Hematopoietic multipotent progenitor cell treated with erythropoietin and hydrocortisone succinate and interleukin-3 and kit ligand, for 17 days (in vitro differentiated cells): ENCODE measurements at regions not wholly inside any gene's neighbourhood (a gene's known extent, or its start where the extent isn't known, plus 50 kb on each side); places are given as distances from the start of the nearest gene placed in this dataset.
"Not testable (repeated sequence)": the region's sequence is repeated elsewhere in the genome, so short reads cannot be mapped to it uniquely, and the experiment has no call there.

Experiments used
- DNase-seq: peaks from one replicate; pipeline ENCODE4 v3.0.0-alpha.2; 2015; ENCODE audit warnings: low spot score

DNA sequence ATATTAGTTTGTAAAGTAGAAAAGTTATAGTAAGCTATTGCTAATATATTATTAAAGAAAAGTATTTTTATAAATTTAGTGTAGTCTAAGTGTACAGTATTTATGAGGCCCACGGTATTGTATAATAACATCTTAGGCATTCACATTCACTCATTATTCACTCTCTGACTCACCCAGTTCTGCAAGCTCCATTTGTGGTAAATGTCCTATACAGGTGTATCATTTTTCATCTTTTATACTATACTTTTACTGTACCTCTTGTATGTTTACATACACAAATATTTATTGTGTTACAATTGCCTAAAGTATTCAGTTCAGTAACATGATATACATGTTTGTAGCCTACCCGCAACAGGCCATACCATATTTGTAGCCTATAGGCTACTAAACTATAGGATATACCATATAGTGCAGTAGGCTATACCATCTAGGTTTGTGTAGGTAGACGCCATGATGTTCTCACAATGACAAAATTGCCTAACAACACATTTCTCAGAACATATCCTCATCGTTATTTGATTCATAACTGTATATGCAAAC, 246.8 kb upstream of the ALCAM start:
- no peak for DNase-seq

DNA sequence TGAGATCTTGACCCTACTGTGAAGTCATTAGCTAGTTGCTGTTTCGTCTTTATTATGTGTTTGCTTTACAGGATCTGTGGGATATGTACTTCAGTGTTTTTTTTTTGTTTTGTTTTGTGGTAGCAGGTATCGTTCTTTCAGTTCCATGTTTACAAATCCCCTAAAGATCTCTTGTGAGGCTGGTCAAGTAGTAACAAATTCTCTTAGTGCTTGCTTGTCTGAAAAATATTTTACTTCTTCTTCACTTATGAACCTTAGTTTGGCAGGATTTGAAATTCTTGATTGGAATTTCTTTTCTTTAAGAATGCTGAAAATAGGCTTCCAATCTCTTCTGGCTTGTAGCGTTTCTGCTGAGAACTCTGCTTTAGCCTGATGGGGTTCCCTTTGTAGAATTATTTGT, 235.8 kb upstream of the ALCAM start:
- no peak for DNase-seq

DNA sequence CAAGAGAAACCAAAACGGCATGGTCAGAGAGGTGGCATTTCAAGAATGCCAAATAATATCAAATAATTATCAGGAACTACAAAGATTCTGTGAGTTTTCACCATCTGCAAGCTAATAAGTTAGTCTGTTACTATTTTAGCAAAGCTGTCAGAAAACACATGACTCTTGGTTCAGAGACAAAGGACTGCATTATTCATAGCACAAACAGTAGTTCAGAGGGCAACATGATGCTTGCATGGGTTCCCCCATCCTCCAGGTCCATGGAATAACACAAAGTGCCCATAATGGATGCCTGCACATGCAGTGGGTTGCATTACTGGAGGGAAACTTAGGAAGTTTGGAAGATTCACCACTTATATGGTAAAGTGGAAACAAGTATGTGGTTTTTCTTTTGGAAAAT, 228.8 kb upstream of the ALCAM start:
- no peak for DNase-seq

DNA sequence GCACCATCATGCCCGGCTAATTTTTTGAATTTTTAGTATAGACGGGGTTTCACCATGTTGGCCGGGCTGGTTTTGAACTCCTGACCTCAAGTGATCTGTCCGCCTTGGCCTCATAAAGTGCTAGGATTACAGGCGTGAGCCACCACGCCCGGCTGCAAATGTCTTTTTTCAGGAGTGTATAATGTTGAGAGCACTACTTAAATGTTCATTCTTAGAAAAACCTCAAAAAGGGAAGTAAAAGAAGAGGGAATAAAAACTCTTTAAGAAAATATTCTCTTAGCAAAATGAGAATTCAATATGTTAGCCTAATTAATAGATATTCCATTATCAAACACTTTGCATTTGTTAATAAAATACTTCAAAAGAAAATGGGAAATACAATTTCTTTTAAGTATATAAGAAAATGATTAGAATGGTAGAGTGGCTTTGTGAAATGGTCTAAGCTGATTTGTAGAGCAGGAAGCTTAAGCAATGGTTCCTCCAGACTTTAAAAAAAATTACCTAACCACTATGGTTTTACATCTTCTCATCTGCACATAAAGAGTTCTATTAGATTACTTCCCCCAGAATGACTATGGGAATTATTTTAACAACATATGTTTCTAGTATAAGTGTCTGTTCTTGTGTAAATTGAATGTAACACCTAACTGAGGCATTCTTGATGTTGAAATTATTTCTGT, 226.7 kb upstream of the ALCAM start:
- no peak for DNase-seq

DNA sequence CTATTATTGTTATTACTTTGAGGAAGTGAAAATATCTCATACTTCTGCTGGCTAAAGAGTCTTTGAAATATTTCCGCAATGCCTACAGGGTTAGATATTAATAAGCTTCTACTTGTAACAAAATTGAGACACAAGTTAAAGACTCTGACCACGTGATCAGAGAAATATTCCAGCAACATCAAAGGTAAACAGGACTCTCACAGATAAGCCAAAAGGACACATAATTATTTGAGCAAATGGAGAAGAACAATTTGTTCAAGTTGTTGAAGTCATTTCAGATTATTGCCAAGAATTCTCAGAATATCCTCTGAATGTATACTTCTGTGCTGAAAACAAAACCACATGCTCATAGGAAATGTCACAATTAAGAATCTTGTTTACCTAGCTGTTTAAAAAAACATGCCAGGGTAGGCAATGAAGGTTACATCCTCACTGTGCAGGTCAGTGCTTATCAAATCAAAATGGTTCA, 225.8 kb upstream of the ALCAM start:
- no peak for DNase-seq

DNA sequence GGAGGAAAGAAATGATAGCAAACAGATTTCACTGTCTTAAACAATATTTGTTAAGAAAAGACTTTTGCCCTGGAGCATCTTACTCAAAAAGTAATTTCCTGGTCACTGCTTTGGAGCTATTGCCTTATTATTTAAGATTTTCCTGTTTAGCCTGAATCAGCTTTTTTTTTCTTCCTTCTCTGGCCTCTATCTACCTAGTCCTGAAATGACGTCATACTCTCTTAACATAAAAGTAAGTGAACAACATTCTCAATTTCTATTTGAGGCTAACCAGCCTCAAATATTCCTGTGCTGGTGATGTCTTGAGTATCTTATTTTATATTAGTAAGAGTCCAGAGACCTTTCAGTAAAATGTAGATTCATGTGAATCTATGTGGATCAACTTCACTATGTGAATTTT, 221.9 kb upstream of the ALCAM start:
- no peak for DNase-seq

DNA sequence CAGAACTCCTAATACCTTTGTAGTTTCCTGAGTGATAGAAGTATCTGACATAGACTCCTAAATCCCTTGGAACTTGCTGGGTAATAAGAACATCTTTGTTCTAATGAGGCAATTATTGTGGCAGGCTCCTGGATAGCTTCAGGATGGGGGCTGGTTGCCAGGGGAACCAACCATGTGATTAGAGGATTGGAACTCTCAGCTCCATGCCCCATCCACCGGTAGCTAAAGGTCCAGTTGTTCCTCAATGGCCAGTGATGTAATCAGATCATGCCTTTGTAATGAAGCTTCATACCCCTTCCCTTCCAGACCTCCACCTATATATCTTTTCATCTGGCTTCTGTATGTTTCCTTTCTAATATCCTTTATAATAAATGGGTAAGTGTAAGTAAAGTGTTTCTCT, 221.2 kb upstream of the ALCAM start:
- no peak for DNase-seq

DNA sequence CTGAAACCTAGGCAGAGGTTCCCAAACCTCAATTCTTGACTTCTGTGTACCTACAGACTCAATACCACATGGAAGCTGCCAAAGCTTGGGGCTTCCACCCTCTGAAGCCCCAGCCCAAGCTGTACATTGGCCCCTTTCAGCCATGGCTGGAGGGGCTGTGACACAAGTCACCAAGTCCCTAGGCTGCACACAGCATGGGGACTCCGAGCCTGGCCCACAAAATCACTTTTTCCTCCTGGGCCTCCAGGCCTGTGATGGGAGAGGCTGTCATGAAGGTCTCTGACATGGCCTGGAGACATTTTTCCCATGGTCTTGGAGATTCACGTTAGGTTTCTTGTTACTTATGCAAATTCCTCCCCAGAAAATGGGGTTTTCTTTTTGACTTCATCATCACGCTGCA, 217.5 kb upstream of the ALCAM start:
- not testable (repeated sequence) for DNase-seq

DNA sequence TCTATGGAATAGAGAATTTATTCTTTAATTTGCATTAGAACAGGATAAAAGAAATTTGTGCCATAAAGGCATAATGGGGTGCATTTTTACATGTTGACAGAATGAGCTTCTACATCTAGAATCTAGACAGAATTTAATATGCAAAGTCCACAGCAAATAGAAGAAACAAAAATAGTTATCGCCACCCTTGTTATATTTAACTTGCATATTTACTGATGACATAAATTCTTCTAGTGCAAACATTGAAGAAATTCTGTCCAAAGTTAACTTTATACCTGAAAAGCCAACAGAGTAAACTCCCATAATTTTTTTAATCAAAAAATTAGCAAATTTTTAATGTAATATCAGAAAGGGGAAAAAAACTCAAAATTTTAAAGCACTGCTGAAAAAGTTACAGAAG, 213.7 kb upstream of the ALCAM start:
- no peak for DNase-seq

DNA sequence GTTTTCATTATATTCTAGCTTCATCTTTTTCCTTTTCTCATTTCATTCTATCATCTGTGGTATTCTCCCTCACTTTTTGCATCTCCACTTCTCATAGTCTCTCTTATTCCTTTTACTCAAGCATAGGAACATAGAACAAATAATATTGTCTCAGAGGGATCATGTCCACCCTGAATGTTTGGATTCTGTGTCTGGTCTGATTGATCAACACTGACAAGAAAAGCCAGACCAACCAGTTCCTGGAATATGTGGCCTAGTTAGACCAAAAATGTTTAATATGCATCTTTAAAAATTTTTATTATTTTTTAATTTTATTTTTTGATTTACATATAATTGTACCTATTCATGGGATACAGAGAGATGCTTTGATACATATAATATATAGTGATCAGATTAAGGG, 212.0 kb upstream of the ALCAM start:
- no peak for DNase-seq

DNA sequence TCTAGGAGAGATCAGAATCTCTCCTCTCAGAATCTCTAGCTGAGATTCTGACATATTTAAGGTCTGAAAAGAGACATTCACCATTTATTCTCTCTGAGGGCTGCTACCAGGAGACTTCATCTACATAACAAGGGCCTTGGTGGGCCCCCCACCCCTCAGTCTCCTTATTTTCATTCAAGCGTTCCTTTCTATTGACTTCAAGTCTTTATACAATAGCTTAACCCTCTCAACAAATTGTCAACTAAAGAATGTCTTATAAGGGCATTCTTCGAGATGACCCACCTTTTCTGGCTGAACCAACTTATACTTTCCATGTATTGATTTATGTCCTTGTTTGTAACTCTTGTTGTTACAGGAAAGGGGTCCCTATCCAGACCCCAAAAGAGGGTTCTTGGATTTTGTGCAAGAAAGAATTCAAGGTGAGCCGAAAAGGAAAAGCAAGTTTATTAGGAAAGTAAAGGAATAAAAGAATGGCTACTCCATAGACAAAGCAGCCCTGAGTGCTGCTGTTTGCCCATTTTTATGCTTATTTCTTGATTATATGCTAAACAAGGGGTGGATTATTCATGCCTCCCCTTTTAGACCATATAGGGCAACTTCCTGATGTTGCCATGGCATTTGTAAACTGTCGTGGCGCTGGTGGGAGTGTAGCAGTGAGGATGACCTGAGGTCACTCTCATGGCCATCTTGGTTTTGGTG, 209.5 kb upstream of the ALCAM start:
- no peak for DNase-seq

DNA sequence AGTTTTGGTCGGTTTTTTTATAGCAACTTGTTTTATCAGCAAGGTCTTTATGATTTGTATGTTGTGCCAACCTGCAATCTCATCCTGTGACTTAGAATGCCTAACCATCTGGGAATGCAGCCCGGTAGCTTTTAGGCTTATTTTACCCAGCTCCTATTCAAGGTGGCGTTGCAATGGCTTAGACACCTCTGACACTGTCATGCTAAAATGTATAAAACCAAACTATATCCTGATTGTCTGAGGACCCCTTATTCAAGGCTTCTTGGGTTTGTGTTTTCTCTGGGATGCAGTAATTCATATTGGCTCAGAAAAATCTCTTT, 209.0 kb upstream of the ALCAM start:
- DNase-seq, result no peak

DNA sequence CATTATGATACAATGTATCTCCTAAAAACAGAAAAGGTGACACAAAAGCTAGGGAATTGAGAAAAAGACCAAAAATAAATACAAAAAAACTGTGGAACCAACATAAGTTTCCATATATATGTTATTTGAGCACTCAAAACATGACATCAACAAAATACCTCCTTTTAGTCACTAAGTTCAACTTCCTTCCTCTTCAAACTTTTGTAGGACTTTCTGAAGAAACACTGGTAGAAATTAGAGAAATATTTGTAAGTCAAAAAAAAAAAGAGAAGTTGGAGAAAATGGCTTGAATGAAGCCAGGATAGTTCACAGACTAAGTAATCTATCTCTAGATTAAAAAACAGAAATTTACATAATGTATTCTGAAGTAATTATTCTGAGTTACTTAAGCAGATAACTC, 208.4 kb upstream of the ALCAM start:
- DNase-seq, result no peak

DNA sequence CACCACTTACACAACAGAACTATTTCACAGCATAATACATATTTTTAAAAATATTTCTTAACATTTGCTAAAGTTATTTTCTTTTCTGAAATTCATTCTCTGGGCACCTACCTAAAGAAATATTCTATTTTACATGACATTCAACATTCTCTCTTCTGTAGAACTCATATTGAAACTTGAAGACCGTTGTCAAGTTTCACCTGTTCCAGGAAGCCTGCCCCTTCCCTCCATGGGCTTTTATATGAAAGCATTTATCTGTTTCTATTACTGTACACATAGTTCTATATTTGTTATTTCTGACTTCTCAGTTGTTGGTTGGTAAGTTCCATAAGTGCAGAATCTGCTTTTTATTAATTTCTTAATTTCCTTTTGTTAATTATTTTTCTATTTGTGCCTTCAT, 204.3 kb upstream of the ALCAM start:
- DNase-seq, result no peak

DNA sequence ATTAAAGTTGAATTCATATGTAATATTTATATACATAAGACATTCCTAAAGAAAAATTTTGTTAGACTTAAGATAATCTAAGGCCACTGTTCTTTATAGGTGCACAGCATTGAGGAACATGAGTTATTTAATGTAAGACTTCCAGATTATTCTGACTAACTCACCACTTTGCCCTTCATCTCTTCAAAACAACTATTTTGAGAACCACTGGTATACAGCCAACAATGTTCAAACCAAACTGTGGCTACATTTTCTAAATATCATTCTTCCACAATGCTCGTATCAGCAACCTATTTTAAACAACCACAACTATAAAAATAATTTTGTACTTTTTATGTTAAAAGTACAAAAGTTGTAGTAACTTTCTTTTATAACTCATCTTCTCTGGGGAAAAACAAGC, 199.8 kb upstream of the ALCAM start:
- DNase-seq, result no peak

DNA sequence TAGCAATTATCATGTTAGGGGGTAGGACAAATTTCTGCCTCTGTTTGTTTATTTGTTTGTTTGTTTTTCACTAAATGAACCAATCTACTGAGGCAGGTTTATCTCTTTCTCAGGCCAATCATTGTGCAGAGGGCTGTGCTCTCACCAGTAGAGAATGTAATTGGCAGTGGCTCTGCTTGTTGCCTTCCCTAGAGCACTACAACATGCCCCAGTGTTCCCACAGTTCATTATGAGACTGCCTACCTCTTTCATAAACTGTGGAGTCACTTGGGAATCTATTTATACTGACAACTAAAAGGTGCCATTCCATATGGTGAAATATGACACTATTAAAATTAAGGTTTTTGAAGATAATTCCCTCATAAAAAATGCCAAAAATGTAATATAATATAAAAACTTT, 196.3 kb upstream of the ALCAM start:
- no peak for DNase-seq

DNA sequence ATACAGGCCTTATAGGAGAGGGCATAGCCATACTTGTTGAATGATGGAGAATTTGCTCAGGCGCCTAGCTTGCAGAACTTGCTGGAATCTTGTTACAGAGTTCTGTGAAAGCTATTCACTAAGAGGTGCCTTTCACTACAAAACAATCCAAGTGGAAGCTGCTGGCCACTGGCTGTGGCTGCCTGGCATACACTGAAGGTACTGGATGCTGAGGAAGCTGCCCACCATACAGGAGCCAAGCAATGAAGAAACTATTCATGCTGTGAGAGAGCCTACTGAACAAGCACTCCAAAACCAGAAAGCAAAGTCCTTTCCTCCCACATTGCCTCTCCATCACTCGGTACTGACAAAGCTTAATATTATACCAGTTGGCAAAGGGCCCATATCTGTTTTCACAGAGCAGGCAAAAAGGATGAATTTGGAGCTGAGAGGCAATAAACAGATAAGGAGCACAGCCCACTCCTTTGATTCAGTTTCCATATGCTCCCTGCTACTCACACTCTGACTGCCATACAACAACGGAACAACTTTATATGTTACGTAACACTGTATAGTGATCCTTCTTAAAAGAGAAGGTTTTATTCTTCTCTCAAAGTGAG, 192.6 kb upstream of the ALCAM start:
- no peak for DNase-seq

DNA sequence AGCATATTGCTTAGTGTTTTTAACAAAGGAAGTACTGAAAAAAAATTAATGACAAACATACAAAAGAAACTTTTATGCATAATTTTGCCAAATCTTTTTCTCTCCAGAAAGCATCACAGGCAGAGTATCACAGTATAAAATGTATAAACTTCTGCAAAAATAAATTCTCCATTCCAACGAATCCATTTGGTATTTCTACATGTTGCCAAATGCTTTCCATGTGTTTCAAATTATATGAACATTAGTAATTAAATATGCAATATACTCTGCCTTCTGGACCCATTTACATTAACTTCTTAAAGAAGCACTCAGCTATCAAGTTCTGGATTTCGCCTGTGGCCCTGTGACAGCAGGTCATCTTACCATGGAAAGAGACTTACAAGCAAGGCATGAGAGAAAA, 189.1 kb upstream of the ALCAM start:
- DNase-seq, result no peak

DNA sequence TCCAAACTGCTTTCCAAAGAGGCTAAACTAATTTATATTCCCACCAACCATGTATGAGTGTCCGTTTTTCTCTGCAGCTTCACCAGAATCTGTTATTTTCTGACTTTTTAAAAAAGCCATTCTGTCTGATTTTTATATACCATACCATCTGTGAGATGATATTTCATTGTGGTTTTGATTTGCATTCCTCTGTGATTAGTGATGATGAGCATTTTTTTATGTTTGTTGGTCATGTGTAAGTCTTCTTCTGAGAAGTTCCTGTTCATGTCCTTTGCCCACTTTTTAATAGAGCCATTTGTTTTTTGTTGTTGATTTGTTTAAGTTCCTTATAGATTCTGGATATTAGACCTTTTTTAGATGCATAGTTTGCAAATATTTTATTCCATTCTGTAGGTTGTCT, 179.4 kb upstream of the ALCAM start:
- no peak for DNase-seq

DNA sequence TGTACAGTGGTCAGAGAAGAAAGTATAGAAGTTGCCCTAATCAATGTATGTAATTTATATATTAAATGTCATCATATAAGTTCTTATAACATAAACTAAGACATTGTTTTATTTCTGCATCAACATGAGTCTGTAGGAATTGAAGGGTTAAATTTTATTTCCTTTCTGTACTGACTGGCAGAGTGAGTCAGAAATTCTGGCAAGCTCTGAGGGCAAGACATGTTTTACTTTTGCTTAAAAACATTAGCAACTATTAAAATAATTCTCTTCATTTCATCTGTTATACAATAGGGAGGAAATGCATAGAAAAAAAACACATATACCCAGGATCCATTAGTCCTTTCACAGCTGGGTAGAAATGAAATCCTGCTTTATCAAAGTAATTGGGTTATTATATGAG, 171.4 kb upstream of the ALCAM start:
- DNase-seq, result no peak

DNA sequence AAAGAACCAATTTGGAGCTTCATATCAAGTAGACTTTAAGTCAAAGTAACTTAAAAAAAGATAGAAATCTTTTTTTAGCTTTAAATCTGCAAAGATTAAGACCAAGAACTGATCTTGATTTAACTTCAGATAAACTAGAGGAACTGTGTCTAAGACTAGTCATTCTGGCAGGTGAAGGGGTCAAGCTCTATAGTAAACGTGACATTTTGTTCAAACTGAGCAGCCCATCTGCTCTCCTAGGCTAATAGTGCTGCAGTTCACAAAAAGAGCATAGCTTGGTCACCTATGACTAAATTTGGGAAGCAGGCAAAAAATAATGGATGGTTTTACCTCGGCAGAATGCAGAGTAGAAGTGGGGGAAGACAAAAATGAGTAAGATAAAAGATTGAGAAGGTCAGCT, 168.8 kb upstream of the ALCAM start:
- no peak for DNase-seq

DNA sequence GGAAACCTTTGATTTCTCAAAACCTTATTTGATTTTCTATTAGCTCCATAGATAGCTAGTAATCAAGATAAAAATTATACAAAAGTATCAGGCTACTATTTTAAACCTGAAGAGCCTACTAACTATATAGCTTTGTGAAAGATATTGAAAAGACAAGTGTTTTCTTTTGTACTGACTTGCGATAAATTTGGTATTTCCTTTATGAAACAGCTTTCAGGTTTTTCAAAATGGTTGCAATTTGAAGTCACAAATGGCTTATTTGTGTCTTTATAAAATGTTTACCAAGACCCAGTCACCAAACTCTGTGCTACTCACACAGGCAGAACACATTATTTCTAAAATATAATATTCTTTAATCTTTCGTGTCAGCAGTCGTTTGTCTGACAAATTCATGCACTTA, 167.5 kb upstream of the ALCAM start:
- no peak for DNase-seq

DNA sequence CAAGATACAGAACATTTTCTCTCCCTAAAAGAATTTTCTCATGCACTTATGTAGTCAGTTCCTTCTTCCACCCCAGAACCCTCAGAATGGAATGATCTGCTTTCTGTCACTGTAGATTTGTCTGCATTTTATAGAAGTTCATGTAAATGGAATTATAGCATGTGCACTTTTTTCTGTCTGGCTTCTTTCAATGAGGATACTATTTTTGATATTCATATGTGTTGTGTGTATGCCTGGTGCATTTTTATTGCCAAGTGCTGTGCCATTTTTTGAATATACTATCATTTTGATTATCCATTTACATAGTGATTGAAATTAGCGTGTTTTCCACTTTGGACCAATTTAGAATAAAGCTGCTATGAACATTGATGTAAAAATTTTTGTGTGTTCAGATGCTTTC, 156.6 kb upstream of the ALCAM start:
- DNase-seq, result no peak

DNA sequence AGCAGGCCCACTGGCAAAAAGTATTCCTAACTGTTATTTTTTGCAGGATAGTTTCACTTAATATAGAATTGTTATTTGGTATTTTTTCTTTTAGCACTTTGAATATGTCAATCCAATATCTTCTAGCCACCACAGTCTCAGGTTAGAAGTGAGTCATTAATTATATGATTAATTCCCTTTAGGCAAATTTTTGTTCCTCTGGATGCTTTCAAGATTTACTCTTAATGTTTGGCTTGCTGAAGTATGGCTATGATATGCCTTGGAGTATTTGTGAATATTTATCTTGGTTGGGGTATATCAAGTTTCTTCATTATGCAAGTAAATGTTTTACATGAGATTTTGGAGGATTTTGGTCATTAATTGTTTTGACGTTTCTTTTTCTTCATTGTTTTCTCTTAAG, 152.1 kb upstream of the ALCAM start:
- DNase-seq, result no peak
